GM12865 (cell line): ENCODE measurements at regions not wholly inside any gene's neighbourhood (a gene's known extent, or its start where the extent isn't known, plus 50 kb on each side); places are given as distances from the start of the nearest gene placed in this dataset.

Experiments
- DNase-seq: peaks from one replicate; pipeline ENCODE4 v3.0.0; 2010; ENCODE audit warnings: low read depth
- H3K4me3 ChIP-seq: 2 replicates; pipeline ENCODE4 v1.5.1; 2011; ENCODE audit warnings: mild to moderate bottlenecking, low read depth, low read length, control low read depth
- CTCF ChIP-seq: IDR thresholded peaks from 2 replicates; pipeline ENCODE4 v1.5.1; 2011; ENCODE audit warnings: low read length, control low read depth, low read depth, inconsistent platforms; ENCODE audit not compliant: insufficient read depth; ENCODE audit errors: missing control alignments

DNA sequence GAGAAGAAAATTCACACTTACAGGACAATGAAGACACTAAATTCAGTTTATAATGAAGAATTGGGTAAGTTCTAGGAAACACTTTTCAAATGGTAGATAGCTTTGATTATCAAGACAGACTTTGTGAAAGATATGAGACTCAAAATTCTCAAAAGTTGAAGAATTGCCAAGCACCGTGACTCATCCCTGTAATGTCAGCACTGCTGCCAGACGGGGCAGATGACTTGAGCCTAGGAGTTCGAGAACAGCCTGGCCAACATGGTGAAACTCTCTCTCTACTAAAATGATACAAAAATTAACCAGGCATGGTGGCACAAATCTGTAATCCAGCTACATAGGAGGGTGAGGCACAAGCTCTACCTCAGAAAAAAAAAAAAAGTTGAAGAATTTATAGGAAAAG is 1820.1 kb upstream of the LRRTM1 start:
- no peak for TF ChIP-seq CTCF
- DNase-seq, result no peak
- no peak overlapping the region for H3K4me3 ChIP-seq

DNA sequence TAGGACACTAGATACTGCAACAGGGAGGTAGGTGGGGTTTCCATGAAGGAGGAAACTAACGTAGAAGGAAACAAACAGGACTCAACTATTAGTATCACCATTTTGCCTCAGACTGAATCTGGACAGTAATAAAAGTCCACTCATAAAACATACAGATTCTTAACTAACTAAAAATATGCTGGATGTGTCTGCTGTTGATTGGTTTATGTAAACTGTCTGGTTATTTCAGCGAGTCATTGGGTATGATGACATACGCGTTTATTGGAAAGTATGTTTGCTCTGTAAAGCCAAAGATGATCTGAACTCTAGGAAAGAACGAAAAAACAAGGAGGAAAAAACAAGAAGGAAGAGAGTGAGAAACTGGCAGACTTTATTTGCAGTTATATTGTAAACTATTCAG is 1816.1 kb upstream of the LRRTM1 start:
- H3K4me3 ChIP-seq, result no peak overlapping the region
- no peak for TF ChIP-seq CTCF
- no peak for DNase-seq

DNA sequence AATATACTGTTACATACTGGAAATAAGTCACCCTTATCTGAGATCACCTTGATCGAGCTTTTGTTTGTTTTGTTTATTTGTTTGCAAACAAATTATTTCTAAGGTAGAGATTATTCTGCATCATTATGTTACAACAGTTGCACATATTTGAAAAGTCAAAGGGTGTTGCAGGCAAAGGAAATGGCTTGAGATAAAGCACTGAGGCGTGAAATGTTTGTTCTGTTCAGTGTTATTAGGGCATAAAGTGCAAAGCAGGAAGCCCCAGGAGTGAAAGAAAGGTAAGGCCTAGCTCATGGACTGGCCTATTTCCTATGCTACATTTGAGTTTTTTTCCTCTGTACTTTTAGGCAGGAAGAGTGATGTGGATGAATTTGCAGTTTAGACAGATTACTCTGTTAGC is 1815.6 kb upstream of the LRRTM1 start:
- no peak for TF ChIP-seq CTCF
- DNase-seq, result no peak
- no peak overlapping the region for H3K4me3 ChIP-seq

DNA sequence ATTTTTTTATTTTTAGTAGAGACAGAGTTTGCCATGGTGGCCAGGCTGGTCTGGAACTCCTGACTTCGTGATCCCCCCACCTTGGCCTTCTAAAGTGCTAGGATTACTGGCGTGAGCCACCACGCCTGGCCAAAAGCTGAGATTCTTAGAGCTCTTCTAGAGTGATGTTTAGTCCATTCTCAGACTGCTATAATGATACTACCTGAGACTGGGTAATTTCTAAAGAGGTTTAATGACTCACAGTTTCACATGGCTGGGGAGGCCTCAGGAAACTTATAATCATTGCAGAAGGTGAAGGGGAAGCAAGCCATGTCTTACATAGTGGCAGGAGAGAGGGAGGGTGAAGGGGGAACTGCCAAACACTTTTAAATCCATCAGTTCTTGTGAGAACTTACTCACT is 1804.9 kb upstream of the LRRTM1 start:
- no peak for DNase-seq
- no peak overlapping the region for H3K4me3 ChIP-seq
- no peak for TF ChIP-seq CTCF

GRCh38 chr2:82098617-82099016 is 1794.1 kb upstream of the LRRTM1 start:
- DNase-seq, result no peak
- no peak for TF ChIP-seq CTCF
- no peak overlapping the region for H3K4me3 ChIP-seq

GRCh38 chr2:82089518-82089917 is 1785.0 kb upstream of the LRRTM1 start:
- no peak for TF ChIP-seq CTCF
- DNase-seq, result no peak

DNA sequence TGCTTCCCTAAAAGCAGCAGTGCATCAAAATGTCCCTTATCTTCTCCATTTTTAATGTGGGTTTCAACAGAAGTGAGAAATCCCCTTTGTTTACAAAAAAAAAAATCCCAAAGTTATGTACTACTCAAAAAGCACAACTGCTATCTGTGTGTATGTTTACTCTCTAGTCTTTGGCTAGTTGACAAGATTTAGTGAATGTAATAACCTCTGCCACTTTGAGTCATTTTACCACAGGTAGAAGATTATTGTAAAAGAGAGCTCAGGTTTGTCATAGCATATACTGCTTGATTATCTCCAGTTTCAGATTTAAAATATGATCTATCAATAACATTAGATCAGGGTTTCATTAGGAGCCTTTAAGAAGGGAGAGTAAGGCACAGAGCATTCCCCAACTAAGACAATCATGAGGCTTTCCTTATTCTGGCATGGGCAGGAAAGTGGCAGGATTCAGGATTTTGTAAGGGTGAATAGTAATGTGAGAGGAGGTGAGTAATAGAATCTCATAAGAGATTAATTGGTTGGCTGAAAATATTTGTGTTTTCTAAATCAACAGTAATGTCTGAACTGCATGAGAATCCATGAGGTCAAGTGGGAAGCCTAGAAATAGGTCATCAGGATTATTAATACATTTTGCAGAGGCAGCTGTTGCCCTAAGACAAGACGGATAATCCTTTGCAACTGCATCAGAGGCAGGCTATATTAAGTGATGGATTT is 1780.3 kb upstream of the LRRTM1 start:
- TF ChIP-seq CTCF, result no peak
- no peak for DNase-seq
- no peak overlapping the region for H3K4me3 ChIP-seq

More at GRCh38 chr2:82089518-82089917, 1785.0 kb upstream of the LRRTM1 start:
- no peak overlapping the region for H3K4me3 ChIP-seq
